GM23338 (cell line): ENCODE measurements at regions not wholly inside any gene's neighbourhood (a gene's known extent, or its start where the extent isn't known, plus 50 kb on each side); places are given as distances from the start of the nearest gene placed in this dataset.

Experiments
- ATAC-seq: fragments of 200-7000 bp; cut with Tn5 transposase; 3 replicates; pipeline ENCODE4 v1.9.1; 2020
- DNase-seq: peaks from one replicate; pipeline ENCODE4 v3.0.0-alpha.2; 2015; ENCODE audit warnings: low spot score
- H2AFZ ChIP-seq: fragments of 200-600 bp; sonication (generic); 2 replicates; pipeline ENCODE4 v1.8.0; 2016; ENCODE audit warnings: antibody characterized with exemption, mild to moderate bottlenecking, moderate library complexity
- H3F3A ChIP-seq: fragments of 200-600 bp; sonication (generic); replicated peaks from 2 replicates; pipeline ENCODE4 v1.8.0; 2017; ENCODE audit warnings: antibody characterized with exemption, mixed run types, low read depth
- H3K27ac ChIP-seq: fragments of 200-600 bp; sonication (generic); 2 replicates; pipeline ENCODE4 v1.6.1; 2016; ENCODE audit warnings: low read depth
- H3K27me3 ChIP-seq: fragments of 200-600 bp; sonication (generic); 2 replicates; pipeline ENCODE4 v1.8.0; 2016; ENCODE audit warnings: mild to moderate bottlenecking, mixed run types, moderate library complexity; ENCODE audit not compliant: insufficient read depth
- H3K36me3 ChIP-seq: fragments of 200-600 bp; sonication (generic); 2 replicates; pipeline ENCODE4 v1.8.0; 2016; ENCODE audit warnings: mild to moderate bottlenecking; ENCODE audit not compliant: insufficient read depth
- H3K4me1 ChIP-seq: fragments of 200-600 bp; sonication (generic); 2 replicates; pipeline ENCODE4 v1.8.0; 2016; ENCODE audit warnings: mild to moderate bottlenecking, moderate library complexity; ENCODE audit not compliant: insufficient read depth
- H3K4me2 ChIP-seq: fragments of 200-600 bp; sonication (generic); 2 replicates; pipeline ENCODE4 v1.7.1; 2017; ENCODE audit warnings: mixed run types
- H3K4me3 ChIP-seq: fragments of 200-600 bp; sonication (generic); 2 replicates; pipeline ENCODE4 v1.6.1; 2016; ENCODE audit warnings: mixed run types
- H3K79me2 ChIP-seq: fragments of 200-600 bp; sonication (generic); replicated peaks from 2 replicates; pipeline ENCODE4 v1.8.0; 2017; ENCODE audit warnings: mild to moderate bottlenecking; ENCODE audit not compliant: insufficient read depth
- H3K9me2 ChIP-seq: fragments of 200-600 bp; sonication (generic); 2 replicates; pipeline ENCODE4 v1.8.0; 2017; ENCODE audit not compliant: insufficient read depth
- H4K20me1 ChIP-seq: fragments of 200-600 bp; sonication (generic); replicated peaks from 2 replicates; pipeline ENCODE4 v1.8.0; 2017; ENCODE audit warnings: mild to moderate bottlenecking; ENCODE audit not compliant: insufficient read depth
- H3K27ac Mint-ChIP-seq: 2 replicates; pipeline ENCODE4 v1.8.0; 2020; ENCODE audit warnings: inconsistent platforms, mild to moderate bottlenecking, moderate library complexity, mixed read lengths
- H3K27me3 Mint-ChIP-seq: 3 replicates; pipeline ENCODE4 v1.8.0; 2022; ENCODE audit warnings: low read depth, mild to moderate bottlenecking, moderate library complexity, mixed read lengths, inconsistent platforms; ENCODE audit not compliant: insufficient read depth, poor library complexity
- H3K36me3 Mint-ChIP-seq: 3 replicates; pipeline ENCODE4 v1.8.0; 2021; ENCODE audit warnings: low read depth, mild to moderate bottlenecking, inconsistent platforms, moderate library complexity, mixed read lengths
- H3K4me1 Mint-ChIP-seq: 3 replicates; pipeline ENCODE4 v1.8.0; 2020; ENCODE audit warnings: mild to moderate bottlenecking, inconsistent platforms, mixed read lengths
- H3K4me3 Mint-ChIP-seq: 3 replicates; pipeline ENCODE4 v1.8.0; 2021; ENCODE audit warnings: moderate library complexity, mild to moderate bottlenecking, inconsistent platforms, mixed read lengths
- H3K9me3 Mint-ChIP-seq: 3 replicates; pipeline ENCODE4 v1.8.0; 2020; ENCODE audit warnings: moderate library complexity, mild to moderate bottlenecking, inconsistent platforms, mixed read lengths
- CREB1 ChIP-seq: fragments of 250-450 bp; sonication (Bioruptor Pico); IDR thresholded peaks from 2 replicates; pipeline ENCODE4 v1.5.0; 2020; ENCODE audit warnings: low read depth, mild to moderate bottlenecking, moderate library complexity
- ETS1 ChIP-seq: IDR thresholded peaks from 2 replicates; pipeline ENCODE4 v1.6.1; 2016; ENCODE audit warnings: antibody characterized with exemption
- EZH2 ChIP-seq: fragments of 200-600 bp; sonication (generic); IDR thresholded peaks from one replicate; pipeline ENCODE4 v1.8.0; 2017; ENCODE audit warnings: antibody characterized with exemption, mild to moderate bottlenecking, low read depth; ENCODE audit not compliant: unreplicated experiment
- EZH2phosphoT487 ChIP-seq: fragments of 200-600 bp; sonication (generic); IDR thresholded peaks from one replicate; pipeline ENCODE4 v1.8.1; 2018; ENCODE audit warnings: antibody characterized with exemption; ENCODE audit not compliant: unreplicated experiment
- POLR2AphosphoS5 ChIP-seq: IDR thresholded peaks from 2 replicates; pipeline ENCODE4 v1.6.1; 2016; ENCODE audit warnings: antibody characterized with exemption, low read depth
- STAT1 ChIP-seq: IDR thresholded peaks from one replicate; pipeline ENCODE4 v1.6.1; 2016; ENCODE audit warnings: antibody characterized with exemption; ENCODE audit not compliant: unreplicated experiment
- ZNF331 ChIP-seq: fragments of 250-450 bp; sonication (Bioruptor Pico); IDR thresholded peaks from 2 replicates; pipeline ENCODE4 v1.5.0; 2020; ENCODE audit warnings: low read depth, mild to moderate bottlenecking, moderate library complexity
- ZNF462 ChIP-seq: fragments of 250-450 bp; sonication (Bioruptor Pico); IDR thresholded peaks from 2 replicates; pipeline ENCODE4 v1.5.0; 2020; ENCODE audit warnings: mild to moderate bottlenecking, moderate library complexity
- TF ChIP-seq, protein P1 (sequence below): IDR thresholded peaks from one replicate; pipeline ENCODE4 v1.6.1; 2018; ENCODE audit warnings: antibody characterized with exemption; ENCODE audit not compliant: unreplicated experiment

DNA sequence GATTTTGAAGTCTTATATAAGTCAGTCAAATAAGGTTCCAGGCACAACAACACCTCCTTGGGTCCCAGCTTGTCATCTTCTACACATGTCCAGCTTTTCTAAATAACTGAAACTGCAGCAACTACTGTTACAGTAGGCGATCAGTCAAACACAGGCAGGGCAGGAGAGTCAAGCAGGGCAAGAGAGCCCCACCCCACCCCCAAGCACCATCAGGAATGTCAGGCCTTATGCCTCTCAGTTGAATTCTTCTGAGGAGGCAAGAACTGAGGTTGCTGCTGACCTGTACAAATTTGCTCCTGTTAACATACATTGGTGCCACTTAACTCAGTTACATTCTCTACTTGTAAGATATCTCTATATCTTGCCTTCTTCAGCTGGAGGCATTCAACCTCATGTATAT is 608.8 kb upstream of the PCDH10 start:
- DNase-seq (no peak), ATAC-seq (no peak)
- Histone ChIP-seq H3K4me2 (no peak overlapping the region), H3K4me1 (no peaks in the 10 kb centered on the region), H3K9me2 (no peaks in the 10 kb centered on the region), H3K36me3 (peaks cover 8% of the 10 kb centered on the region), H2AFZ (no peak overlapping the region; the same call in 1 of the 2 replicates), H3K4me3 (no peak overlapping the region), H3K27ac (no peak overlapping the region), H3F3A (no peaks in the 10 kb centered on the region), H4K20me1 (no peaks in the 10 kb centered on the region), H3K27me3 (no peaks in the 10 kb centered on the region), H3K79me2 (no peaks in the 10 kb centered on the region)
- Mint-ChIP-seq H3K9me3 (peaks cover 10% of the 10 kb centered on the region), H3K36me3 (peaks cover 19% of the 10 kb centered on the region), H3K27me3 (no peaks in the 10 kb centered on the region), H3K4me1 (no peaks in the 10 kb centered on the region), H3K27ac (no peak overlapping the region), H3K4me3 (no peak overlapping the region)
- TF ChIP-seq ETS1 (no peak), STAT1 (no peak), EZH2 (no peak), ZNF462 (CRISPR knock-in tag) (no peak), CREB1 (no peak), ZNF331 (no peak), EZH2phosphoT487 (no peak), POLR2AphosphoS5 (no peak)
- TF ChIP-seq, protein P1, sequence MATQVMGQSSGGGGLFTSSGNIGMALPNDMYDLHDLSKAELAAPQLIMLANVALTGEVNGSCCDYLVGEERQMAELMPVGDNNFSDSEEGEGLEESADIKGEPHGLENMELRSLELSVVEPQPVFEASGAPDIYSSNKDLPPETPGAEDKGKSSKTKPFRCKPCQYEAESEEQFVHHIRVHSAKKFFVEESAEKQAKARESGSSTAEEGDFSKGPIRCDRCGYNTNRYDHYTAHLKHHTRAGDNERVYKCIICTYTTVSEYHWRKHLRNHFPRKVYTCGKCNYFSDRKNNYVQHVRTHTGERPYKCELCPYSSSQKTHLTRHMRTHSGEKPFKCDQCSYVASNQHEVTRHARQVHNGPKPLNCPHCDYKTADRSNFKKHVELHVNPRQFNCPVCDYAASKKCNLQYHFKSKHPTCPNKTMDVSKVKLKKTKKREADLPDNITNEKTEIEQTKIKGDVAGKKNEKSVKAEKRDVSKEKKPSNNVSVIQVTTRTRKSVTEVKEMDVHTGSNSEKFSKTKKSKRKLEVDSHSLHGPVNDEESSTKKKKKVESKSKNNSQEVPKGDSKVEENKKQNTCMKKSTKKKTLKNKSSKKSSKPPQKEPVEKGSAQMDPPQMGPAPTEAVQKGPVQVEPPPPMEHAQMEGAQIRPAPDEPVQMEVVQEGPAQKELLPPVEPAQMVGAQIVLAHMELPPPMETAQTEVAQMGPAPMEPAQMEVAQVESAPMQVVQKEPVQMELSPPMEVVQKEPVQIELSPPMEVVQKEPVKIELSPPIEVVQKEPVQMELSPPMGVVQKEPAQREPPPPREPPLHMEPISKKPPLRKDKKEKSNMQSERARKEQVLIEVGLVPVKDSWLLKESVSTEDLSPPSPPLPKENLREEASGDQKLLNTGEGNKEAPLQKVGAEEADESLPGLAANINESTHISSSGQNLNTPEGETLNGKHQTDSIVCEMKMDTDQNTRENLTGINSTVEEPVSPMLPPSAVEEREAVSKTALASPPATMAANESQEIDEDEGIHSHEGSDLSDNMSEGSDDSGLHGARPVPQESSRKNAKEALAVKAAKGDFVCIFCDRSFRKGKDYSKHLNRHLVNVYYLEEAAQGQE = no peak
